Gastrocnemius medialis (tissue), 4 donors: ENCODE measurements at regions not wholly inside any gene's neighbourhood (a gene's known extent, or its start where the extent isn't known, plus 50 kb on each side); places are given as distances from the start of the nearest gene placed in this dataset.

Source experiments
- CTCF ChIP-seq, 5 experiments: fragments of 450-650 bp in 3 of 5; fragments of 200-600 bp in 2 of 5; sonication (generic) in 2 of 5; IDR thresholded peaks in 4 of 5; conservative IDR thresholded peaks in 1 of 5; 1 replicate in 4 of 5; 2 replicates in 1 of 5; pipeline ENCODE4 v1.5.1; 2016 to 2019; ENCODE audit warnings: antibody characterized with exemption in 5 of 5, mild to moderate bottlenecking in 3 of 5, moderate library complexity in 3 of 5
- POLR2A ChIP-seq, 2 donors: fragments of 450-650 bp; IDR thresholded peaks; one replicate each; pipeline ENCODE4 v1.6.1; 2017; ENCODE audit warnings: antibody characterized with exemption in 2 of 2, mild to moderate bottlenecking in 2 of 2, moderate library complexity in 2 of 2

- TF ChIP-seq CTCF (IDR thresholded peaks at IDR 0.05 in 4 of 5, conservative IDR thresholded peaks at IDR 0.05 in 1 of 5) (no peak), POLR2A (IDR thresholded peaks at IDR 0.05) (no peak)
Measured at GRCh38 chr2:57539761-57540160, 506.8 kb upstream of the VRK2 start.
